Loucy (cell line): ENCODE measurements at regions not wholly inside any gene's neighbourhood (a gene's known extent, or its start where the extent isn't known, plus 50 kb on each side); places are given as distances from the start of the nearest gene placed in this dataset.

Experiments used
- EZH2phosphoT487 ChIP-seq: fragments of 200-600 bp; IDR thresholded peaks from 2 replicates; pipeline ENCODE4 v1.6.1; 2018; ENCODE audit warnings: antibody characterized with exemption, mild to moderate bottlenecking, moderate library complexity, borderline replicate concordance
- TF ChIP-seq, protein P1 (sequence below): fragments of 200-600 bp; sonication (generic); conservative IDR thresholded peaks from 2 replicates; pipeline ENCODE4 v1.5.1; 2014; ENCODE audit warnings: mild to moderate bottlenecking, antibody characterized with exemption, low read length

DNA sequence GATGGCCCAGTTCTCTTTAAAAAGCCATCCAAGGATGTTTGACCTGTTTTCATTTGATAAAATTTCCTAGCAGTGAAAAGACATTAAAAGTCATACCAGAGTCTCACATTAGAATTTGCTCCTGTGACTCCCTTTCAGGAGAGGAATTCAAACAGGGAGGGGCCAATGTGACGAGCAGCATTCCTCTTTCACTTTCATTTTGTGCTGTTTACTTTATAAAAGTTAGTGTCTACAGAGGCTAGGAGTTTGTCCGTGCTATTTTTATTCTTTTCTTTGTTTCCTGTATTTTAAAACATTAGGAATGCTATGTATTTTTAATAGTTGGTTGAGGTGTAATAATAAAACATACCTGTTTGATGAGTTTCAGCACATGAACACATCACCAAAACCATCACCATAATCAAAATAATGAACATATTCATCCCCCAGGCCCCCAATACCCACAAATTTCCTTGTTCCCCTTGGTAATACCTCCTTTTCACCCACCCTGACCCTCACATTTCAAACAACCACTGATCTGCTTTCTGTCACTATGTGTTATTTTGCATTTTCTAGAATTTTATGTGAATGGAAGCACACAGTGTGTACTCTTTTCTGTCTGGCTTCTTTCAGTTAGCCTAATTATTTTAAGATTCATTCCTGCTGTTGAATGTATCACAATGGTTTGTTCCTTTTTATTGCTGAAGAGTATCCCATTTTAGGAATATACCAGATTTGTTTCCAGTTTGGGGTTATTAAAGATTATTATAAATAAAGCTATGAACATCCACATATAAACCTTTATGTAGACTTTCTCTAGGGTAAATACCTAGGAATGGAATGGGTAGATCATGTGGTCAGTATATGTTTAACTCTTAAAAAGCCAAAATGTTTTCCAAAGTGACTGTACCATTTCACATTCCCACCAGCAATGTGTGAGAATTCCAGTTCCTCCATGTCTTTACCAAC lies 129.5 kb downstream of the TENT5C start:
- TF ChIP-seq, protein P1, sequence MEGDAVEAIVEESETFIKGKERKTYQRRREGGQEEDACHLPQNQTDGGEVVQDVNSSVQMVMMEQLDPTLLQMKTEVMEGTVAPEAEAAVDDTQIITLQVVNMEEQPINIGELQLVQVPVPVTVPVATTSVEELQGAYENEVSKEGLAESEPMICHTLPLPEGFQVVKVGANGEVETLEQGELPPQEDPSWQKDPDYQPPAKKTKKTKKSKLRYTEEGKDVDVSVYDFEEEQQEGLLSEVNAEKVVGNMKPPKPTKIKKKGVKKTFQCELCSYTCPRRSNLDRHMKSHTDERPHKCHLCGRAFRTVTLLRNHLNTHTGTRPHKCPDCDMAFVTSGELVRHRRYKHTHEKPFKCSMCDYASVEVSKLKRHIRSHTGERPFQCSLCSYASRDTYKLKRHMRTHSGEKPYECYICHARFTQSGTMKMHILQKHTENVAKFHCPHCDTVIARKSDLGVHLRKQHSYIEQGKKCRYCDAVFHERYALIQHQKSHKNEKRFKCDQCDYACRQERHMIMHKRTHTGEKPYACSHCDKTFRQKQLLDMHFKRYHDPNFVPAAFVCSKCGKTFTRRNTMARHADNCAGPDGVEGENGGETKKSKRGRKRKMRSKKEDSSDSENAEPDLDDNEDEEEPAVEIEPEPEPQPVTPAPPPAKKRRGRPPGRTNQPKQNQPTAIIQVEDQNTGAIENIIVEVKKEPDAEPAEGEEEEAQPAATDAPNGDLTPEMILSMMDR, result no peak
- no peak for TF ChIP-seq EZH2phosphoT487
